Parathyroid adenoma (tissue), 2 donors: ENCODE measurements at regions not wholly inside any gene's neighbourhood (a gene's known extent, or its start where the extent isn't known, plus 50 kb on each side); places are given as distances from the start of the nearest gene placed in this dataset.

Experiments used
- H2AFZ ChIP-seq: fragments of 300-600 bp; sonication (generic); one replicate; pipeline ENCODE4 v1.7.0; 2017; ENCODE audit warnings: antibody characterized with exemption, mild to moderate bottlenecking
- H3K27ac ChIP-seq: fragments of 300-600 bp; sonication (generic); one replicate; pipeline ENCODE4 v1.7.0; 2017
- H3K27me3 ChIP-seq: fragments of 300-600 bp; sonication (generic); one replicate; pipeline ENCODE4 v1.7.0; 2017; ENCODE audit warnings: low read length; ENCODE audit not compliant: control insufficient read depth, insufficient read depth
- H3K36me3 ChIP-seq: fragments of 300-600 bp; sonication (generic); one replicate; pipeline ENCODE4 v1.7.0; 2017; ENCODE audit warnings: low read length; ENCODE audit not compliant: control insufficient read depth, insufficient read depth
- H3K4me1 ChIP-seq: fragments of 300-600 bp; sonication (generic); one replicate; pipeline ENCODE4 v1.7.0; 2017; ENCODE audit warnings: control low read depth
- H3K4me2 ChIP-seq: fragments of 300-600 bp; sonication (generic); one replicate; pipeline ENCODE4 v1.7.0; 2017; ENCODE audit warnings: low read length
- H3K4me3 ChIP-seq: fragments of 300-600 bp; sonication (generic); one replicate; pipeline ENCODE4 v1.7.0; 2017; ENCODE audit warnings: low read depth, low read length
- H3K79me2 ChIP-seq: fragments of 300-600 bp; sonication (generic); one replicate; pipeline ENCODE4 v1.7.0; 2017; ENCODE audit warnings: control low read depth
- H3K9ac ChIP-seq: fragments of 300-600 bp; sonication (generic); one replicate; pipeline ENCODE4 v1.7.0; 2017; ENCODE audit warnings: mild to moderate bottlenecking
- H3K9me3 ChIP-seq: fragments of 300-600 bp; sonication (generic); one replicate; pipeline ENCODE4 v1.7.0; 2017; ENCODE audit warnings: low read length; ENCODE audit not compliant: control insufficient read depth
- CTCF ChIP-seq: fragments of 300-600 bp; sonication (generic); IDR thresholded peaks from one replicate; pipeline ENCODE4 v1.7.0; 2017; ENCODE audit warnings: antibody characterized with exemption, mild to moderate bottlenecking
- donor health status: primary hyperparathyroidism.

- Histone ChIP-seq H3K4me2 (no peak overlapping the region), H3K4me3 (no peak overlapping the region), H3K79me2 (no peaks in the 10 kb centered on the region), H3K9me3 (no peaks in the 10 kb centered on the region), H3K27me3 (no peaks in the 10 kb centered on the region), H3K9ac (no peak overlapping the region), H2AFZ (no peak overlapping the region), H3K36me3 (no peaks in the 10 kb centered on the region), H3K27ac (no peak overlapping the region), H3K4me1 (no peaks in the 10 kb centered on the region)
- TF ChIP-seq CTCF = no peak
These were observed 375.1 kb downstream of the SPATA31D1 start for GRCh38 chr9:82363682-82364081.

GRCh38 chr9:82367016-82367415 lies 378.4 kb downstream of the SPATA31D1 start:
- no peak overlapping the region for H2AFZ ChIP-seq
- no peak overlapping the region for H3K9ac ChIP-seq
- H3K4me1 ChIP-seq = no peaks in the 10 kb centered on the region
- H3K27me3 ChIP-seq = peaks cover 4% of the 10 kb centered on the region
- no peaks in the 10 kb centered on the region for H3K36me3 ChIP-seq
- no peak overlapping the region for H3K4me3 ChIP-seq
- no peaks in the 10 kb centered on the region for H3K9me3 ChIP-seq
- H3K4me2 ChIP-seq = no peak overlapping the region
- no peak overlapping the region for H3K27ac ChIP-seq
- TF ChIP-seq CTCF = no peak
- H3K79me2 ChIP-seq = no peaks in the 10 kb centered on the region

- Histone ChIP-seq H3K79me2 (no peaks in the 10 kb centered on the region), H3K36me3 (no peaks in the 10 kb centered on the region), H2AFZ (no peak overlapping the region), H3K9me3 (no peaks in the 10 kb centered on the region), H3K27ac (no peak overlapping the region), H3K4me3 (no peak overlapping the region), H3K9ac (no peak overlapping the region), H3K27me3 (peaks cover 4% of the 10 kb centered on the region), H3K4me2 (no peak overlapping the region), H3K4me1 (no peaks in the 10 kb centered on the region)
- TF ChIP-seq CTCF = no peak
These were observed 379.4 kb downstream of the SPATA31D1 start for GRCh38 chr9:82367929-82368328.

GRCh38 chr9:82369251-82369945 lies 380.8 kb downstream of the SPATA31D1 start:
- H3K4me3 ChIP-seq = no peak overlapping the region
- no peak overlapping the region for H3K9ac ChIP-seq
- no peaks in the 10 kb centered on the region for H3K9me3 ChIP-seq
- H3K79me2 ChIP-seq = no peaks in the 10 kb centered on the region
- no peaks in the 10 kb centered on the region for H3K36me3 ChIP-seq
- TF ChIP-seq CTCF = no peak
- H3K27ac ChIP-seq = no peak overlapping the region
- H2AFZ ChIP-seq = no peak overlapping the region
- no peaks in the 10 kb centered on the region for H3K4me1 ChIP-seq
- no peak overlapping the region for H3K4me2 ChIP-seq
- peaks cover 4% of the 10 kb centered on the region for H3K27me3 ChIP-seq

GRCh38 chr9:82375041-82375440 lies 386.5 kb downstream of the SPATA31D1 start:
- H3K27ac ChIP-seq = no peak overlapping the region
- H3K4me1 ChIP-seq = no peaks in the 10 kb centered on the region

More at GRCh38 chr9:82375041-82375440, 386.5 kb downstream of the SPATA31D1 start:
- Histone ChIP-seq H3K36me3 (no peaks in the 10 kb centered on the region), H3K9ac (no peak overlapping the region), H3K27me3 (peaks cover under 1% of the 10 kb centered on the region), H3K79me2 (no peaks in the 10 kb centered on the region), H3K4me3 (no peak overlapping the region), H2AFZ (no peak overlapping the region), H3K9me3 (no peaks in the 10 kb centered on the region), H3K4me2 (no peak overlapping the region)
- no peak for TF ChIP-seq CTCF
